ENCODE measurements at regions not wholly inside any gene's neighbourhood (a gene's known extent, or its start where the extent isn't known, plus 50 kb on each side); places are given as distances from the start of the nearest gene placed in this dataset.

DNA sequence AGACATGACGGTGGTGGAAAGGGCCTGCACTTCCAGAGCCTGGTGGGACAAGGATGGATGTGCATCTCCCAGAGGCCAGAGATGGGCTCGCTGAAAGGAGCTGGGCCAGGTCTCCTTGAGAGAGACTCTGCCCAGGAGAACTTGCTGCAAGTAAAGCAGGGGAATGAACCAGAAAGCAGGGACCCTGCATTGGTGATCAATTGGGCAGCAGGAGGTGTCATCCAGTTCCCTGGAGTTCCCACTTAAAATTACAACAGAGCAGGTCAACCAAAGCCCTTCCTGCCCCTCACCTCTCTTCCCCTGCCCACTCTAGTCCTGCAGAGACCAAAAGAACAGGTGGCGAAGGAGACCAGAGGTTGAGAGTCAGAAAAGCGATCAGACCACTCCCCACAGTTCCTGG is 69.7 kb upstream of the CAB39 start:
- Histone ChIP-seq H3K4me1 (ENCODE audit: insufficient read depth, low read length) (peaks cover 13% of the 10 kb centered on the region), H4K20me1 (ENCODE audit: low read length) (no peaks in the 10 kb centered on the region), H3K27ac (ENCODE audit: low read length) (no peak overlapping the region), H3K4me3 (ENCODE audit: low read length) (no peak overlapping the region), H3K36me3 (ENCODE audit: low read depth, low read length) (no peaks in the 10 kb centered on the region), H3K79me2 (ENCODE audit: low read length) (no peaks in the 10 kb centered on the region), H2AFZ (ENCODE audit: low read length) (no peak overlapping the region), H3K9me3 (ENCODE audit: low read length) (no peaks in the 10 kb centered on the region), H3K27me3 (ENCODE audit: low read length) (no peaks in the 10 kb centered on the region), H3K4me2 (ENCODE audit: low read length) (no peak overlapping the region), H3K9ac (ENCODE audit: low read length) (no peak overlapping the region), H3K9me2 (replicated peaks; ENCODE audit: low read length) (no peaks in the 10 kb centered on the region), H3F3A (ENCODE audit: low read length, unreplicated experiment) (no peaks in the 10 kb centered on the region)
- DNase-seq: no peak
- intact Hi-C loops (cut with micrococcal nuclease): no loop called here
- no peak for ATAC-seq
- TF ChIP-seq, protein P1, sequence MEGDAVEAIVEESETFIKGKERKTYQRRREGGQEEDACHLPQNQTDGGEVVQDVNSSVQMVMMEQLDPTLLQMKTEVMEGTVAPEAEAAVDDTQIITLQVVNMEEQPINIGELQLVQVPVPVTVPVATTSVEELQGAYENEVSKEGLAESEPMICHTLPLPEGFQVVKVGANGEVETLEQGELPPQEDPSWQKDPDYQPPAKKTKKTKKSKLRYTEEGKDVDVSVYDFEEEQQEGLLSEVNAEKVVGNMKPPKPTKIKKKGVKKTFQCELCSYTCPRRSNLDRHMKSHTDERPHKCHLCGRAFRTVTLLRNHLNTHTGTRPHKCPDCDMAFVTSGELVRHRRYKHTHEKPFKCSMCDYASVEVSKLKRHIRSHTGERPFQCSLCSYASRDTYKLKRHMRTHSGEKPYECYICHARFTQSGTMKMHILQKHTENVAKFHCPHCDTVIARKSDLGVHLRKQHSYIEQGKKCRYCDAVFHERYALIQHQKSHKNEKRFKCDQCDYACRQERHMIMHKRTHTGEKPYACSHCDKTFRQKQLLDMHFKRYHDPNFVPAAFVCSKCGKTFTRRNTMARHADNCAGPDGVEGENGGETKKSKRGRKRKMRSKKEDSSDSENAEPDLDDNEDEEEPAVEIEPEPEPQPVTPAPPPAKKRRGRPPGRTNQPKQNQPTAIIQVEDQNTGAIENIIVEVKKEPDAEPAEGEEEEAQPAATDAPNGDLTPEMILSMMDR (conservative IDR thresholded peaks at IDR 0.05; ENCODE audit: low read depth, low read length): no peak
- no peak for TF ChIP-seq EZH2 (IDR thresholded peaks at IDR 0.05; ENCODE audit: low read length, unreplicated experiment)
- TF ChIP-seq EZH2phosphoT487 (IDR thresholded peaks at IDR 0.05; ENCODE audit: borderline replicate concordance, low read length): no peak
- ChIA-PET POLR2A (ENCODE audit: unreplicated experiment) (no interaction called here), CTCF (no interaction called here)
- BruUV-seq (replicated peaks): no TSS peak

DNA sequence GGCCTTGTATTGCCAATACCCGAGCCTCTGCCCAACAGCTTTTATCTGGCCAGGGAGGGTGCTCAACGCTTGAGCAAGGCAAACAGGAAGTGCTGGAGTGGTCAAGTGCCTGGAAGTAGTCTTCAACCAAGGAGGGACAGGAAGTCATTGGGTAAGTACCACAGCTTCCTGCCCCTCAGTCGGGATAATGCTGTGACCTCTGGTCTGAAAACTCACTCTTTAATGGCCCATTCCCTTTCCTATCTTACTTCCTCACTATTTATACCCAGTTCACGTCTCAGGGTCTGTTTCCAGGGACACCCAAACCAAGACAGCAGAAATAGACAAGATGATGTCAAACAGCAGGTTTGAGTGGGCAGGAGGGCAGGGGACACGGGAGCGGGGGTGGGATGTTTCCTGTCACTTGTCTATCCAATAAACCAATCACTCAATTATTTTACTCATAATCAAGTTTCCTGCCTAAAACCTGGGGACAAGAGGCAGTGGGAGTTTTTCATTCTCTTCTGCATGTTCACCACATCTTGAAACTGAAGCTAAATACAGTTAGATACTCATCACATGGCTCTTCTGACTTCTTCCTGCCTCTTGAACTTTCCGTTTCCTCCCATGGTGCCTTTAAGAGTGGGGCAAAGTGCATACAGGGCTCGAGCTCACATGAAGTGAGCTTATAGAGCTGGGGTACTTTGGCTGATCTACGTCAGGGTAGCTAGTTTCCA is 68.9 kb upstream of the CAB39 start:
- H3K27me3 ChIP-seq (ENCODE audit: low read length): no peaks in the 10 kb centered on the region
- H3K27ac ChIP-seq (ENCODE audit: low read length): no peak overlapping the region
- H3F3A ChIP-seq (ENCODE audit: low read length, unreplicated experiment): no peaks in the 10 kb centered on the region
- ATAC-seq: no peak
- 0 out of 2 replicates have a peak overlapping the region, but pooled peaks have one; percentile 29 for H2AFZ ChIP-seq (ENCODE audit: low read length)
- peaks cover 13% of the 10 kb centered on the region for H3K4me1 ChIP-seq (ENCODE audit: insufficient read depth, low read length)
- CTCF ChIA-PET: no interaction called here
- no peak overlapping the region for H3K9ac ChIP-seq (ENCODE audit: low read length)
- no peak overlapping the region for H3K4me2 ChIP-seq (ENCODE audit: low read length)
- intact Hi-C loops (cut with micrococcal nuclease): no loop called here
- H3K9me2 ChIP-seq (replicated peaks; ENCODE audit: low read length): no peaks in the 10 kb centered on the region
- no peak for TF ChIP-seq EZH2phosphoT487 (IDR thresholded peaks at IDR 0.05; ENCODE audit: borderline replicate concordance, low read length)
- BruUV-seq (replicated peaks): no TSS peak
- no peak overlapping the region for H3K4me3 ChIP-seq (ENCODE audit: low read length)
- POLR2A ChIA-PET (ENCODE audit: unreplicated experiment): no interaction called here
- no peaks in the 10 kb centered on the region for H4K20me1 ChIP-seq (ENCODE audit: low read length)
- H3K36me3 ChIP-seq (ENCODE audit: low read depth, low read length): no peaks in the 10 kb centered on the region
- no peaks in the 10 kb centered on the region for H3K9me3 ChIP-seq (ENCODE audit: low read length)
- no peak for DNase-seq
- no peaks in the 10 kb centered on the region for H3K79me2 ChIP-seq (ENCODE audit: low read length)

DNA sequence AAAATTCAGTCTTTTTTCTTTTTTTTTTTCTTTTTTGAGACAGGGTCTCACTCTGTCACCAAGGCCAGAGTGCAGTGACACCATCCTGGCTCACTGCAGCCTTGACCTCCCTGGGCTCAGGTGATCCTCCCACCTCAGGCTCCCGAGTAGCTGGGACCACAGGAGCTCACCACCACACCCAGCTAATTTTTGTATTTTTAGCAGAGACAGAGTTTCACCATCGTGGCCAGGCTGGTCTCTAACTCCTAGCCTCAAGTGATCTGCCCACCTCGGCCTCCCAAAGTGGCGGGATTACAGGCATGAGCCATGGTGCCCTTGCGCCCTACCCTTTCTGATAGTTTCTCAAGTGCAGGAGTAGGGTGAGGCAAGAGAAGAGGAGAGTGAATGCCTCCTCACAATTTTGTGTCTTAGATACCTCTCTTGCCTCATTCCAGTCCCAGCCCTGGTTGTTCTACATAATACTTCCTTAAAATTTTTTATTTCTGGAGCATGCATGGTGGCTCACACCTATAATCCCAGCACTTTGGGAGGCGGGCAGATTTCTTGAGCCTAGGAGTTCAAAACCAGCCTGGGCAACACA is 68.2 kb upstream of the CAB39 start:
- intact Hi-C loops (cut with micrococcal nuclease): no loop called here
- no peak overlapping the region for H3K27ac ChIP-seq (ENCODE audit: low read length)
- no TSS peak for BruUV-seq (replicated peaks)
- H3K9me2 ChIP-seq (replicated peaks; ENCODE audit: low read length): no peaks in the 10 kb centered on the region
- TF ChIP-seq EZH2phosphoT487 (IDR thresholded peaks at IDR 0.05; ENCODE audit: borderline replicate concordance, low read length) (no peak), EZH2 (IDR thresholded peaks at IDR 0.05; ENCODE audit: low read length, unreplicated experiment) (no peak)
- TF ChIP-seq, protein P1 (conservative IDR thresholded peaks at IDR 0.05; ENCODE audit: low read depth, low read length): no peak
- no peaks in the 10 kb centered on the region for H3K9me3 ChIP-seq (ENCODE audit: low read length)
- H3K4me2 ChIP-seq (ENCODE audit: low read length): no peak overlapping the region
- ATAC-seq: no peak
- no peaks in the 10 kb centered on the region for H3F3A ChIP-seq (ENCODE audit: low read length, unreplicated experiment)
- ChIA-PET POLR2A (ENCODE audit: unreplicated experiment) (no interaction called here), CTCF (no interaction called here)
- H3K9ac ChIP-seq (ENCODE audit: low read length): no peak overlapping the region
- no peaks in the 10 kb centered on the region for H3K27me3 ChIP-seq (ENCODE audit: low read length)
- H3K79me2 ChIP-seq (ENCODE audit: low read length): no peaks in the 10 kb centered on the region
- H3K4me3 ChIP-seq (ENCODE audit: low read length): no peak overlapping the region
- DNase-seq: no peak
- no peak overlapping the region for H2AFZ ChIP-seq (ENCODE audit: low read length)
- H3K4me1 ChIP-seq (ENCODE audit: insufficient read depth, low read length): peaks cover 13% of the 10 kb centered on the region
- H4K20me1 ChIP-seq (ENCODE audit: low read length): no peaks in the 10 kb centered on the region
- no peaks in the 10 kb centered on the region for H3K36me3 ChIP-seq (ENCODE audit: low read depth, low read length)
